Activated naive CD4-positive, alpha-beta T cell treated with anti-CD3 and anti-CD28 coated beads, Interleukin-2, amount 50 U/mL, for 24 hours (primary cell): ENCODE measurements at regions not wholly inside any gene's neighbourhood (a gene's known extent, or its start where the extent isn't known, plus 50 kb on each side); places are given as distances from the start of the nearest gene placed in this dataset.

Experiments
- H3K27ac Mint-ChIP-seq: one replicate; pipeline ENCODE4 v1.8.0; 2021; ENCODE audit warnings: mild to moderate bottlenecking, mixed read lengths
- H3K27me3 Mint-ChIP-seq: one replicate; pipeline ENCODE4 v1.8.0; 2021; ENCODE audit warnings: mixed read lengths
- H3K36me3 Mint-ChIP-seq: one replicate; pipeline ENCODE4 v1.8.0; 2021; ENCODE audit warnings: mixed read lengths
- H3K4me1 Mint-ChIP-seq: one replicate; pipeline ENCODE4 v1.8.0; 2021; ENCODE audit warnings: mixed read lengths
- H3K4me3 Mint-ChIP-seq: one replicate; pipeline ENCODE4 v1.8.0; 2021; ENCODE audit warnings: mild to moderate bottlenecking, mixed read lengths
- H3K9me3 Mint-ChIP-seq: one replicate; pipeline ENCODE4 v1.8.0; 2021; ENCODE audit warnings: mixed read lengths

GRCh38 chr13:19071161-19071936, 110.3 kb downstream of the TUBA3C start:
- no peaks in the 10 kb centered on the region for H3K4me1 Mint-ChIP-seq
- no peak overlapping the region for H3K4me3 Mint-ChIP-seq
- no peak overlapping the region for H3K27ac Mint-ChIP-seq
- H3K36me3 Mint-ChIP-seq: no peaks in the 10 kb centered on the region
- H3K27me3 Mint-ChIP-seq: no peaks in the 10 kb centered on the region
- H3K9me3 Mint-ChIP-seq: peaks cover under 1% of the 10 kb centered on the region

- Mint-ChIP-seq H3K4me1 (no peaks in the 10 kb centered on the region), H3K27ac (no peak overlapping the region), H3K9me3 (peaks cover 4% of the 10 kb centered on the region), H3K27me3 (no peaks in the 10 kb centered on the region), H3K4me3 (no peak overlapping the region), H3K36me3 (no peaks in the 10 kb centered on the region)
Measured at GRCh38 chr13:19070398-19070735, 111.3 kb downstream of the TUBA3C start.

GRCh38 chr13:19069684-19070397, 111.8 kb downstream of the TUBA3C start:
- Mint-ChIP-seq H3K4me3 (no peak overlapping the region), H3K27ac (no peak overlapping the region), H3K4me1 (no peaks in the 10 kb centered on the region), H3K9me3 (peaks cover 4% of the 10 kb centered on the region), H3K27me3 (no peaks in the 10 kb centered on the region), H3K36me3 (no peaks in the 10 kb centered on the region)

- no peaks in the 10 kb centered on the region for H3K4me1 Mint-ChIP-seq
- no peaks in the 10 kb centered on the region for H3K27me3 Mint-ChIP-seq
- H3K9me3 Mint-ChIP-seq: peaks cover 4% of the 10 kb centered on the region
- H3K36me3 Mint-ChIP-seq: peaks cover 3% of the 10 kb centered on the region
- H3K27ac Mint-ChIP-seq: no peak overlapping the region
- no peak overlapping the region for H3K4me3 Mint-ChIP-seq
Measured at GRCh38 chr13:19068691-19069090, 112.9 kb downstream of the TUBA3C start.

- no peaks in the 10 kb centered on the region for H3K4me1 Mint-ChIP-seq
- H3K9me3 Mint-ChIP-seq: peaks cover 4% of the 10 kb centered on the region
- H3K4me3 Mint-ChIP-seq: no peak overlapping the region
- no peaks in the 10 kb centered on the region for H3K27me3 Mint-ChIP-seq
- H3K36me3 Mint-ChIP-seq: peaks cover 3% of the 10 kb centered on the region
- H3K27ac Mint-ChIP-seq: no peak overlapping the region
Measured at GRCh38 chr13:19067767-19068166, 113.9 kb downstream of the TUBA3C start.

- H3K4me3 Mint-ChIP-seq: no peak overlapping the region
- H3K4me1 Mint-ChIP-seq: no peaks in the 10 kb centered on the region
- H3K27ac Mint-ChIP-seq: no peak overlapping the region
- peaks cover 3% of the 10 kb centered on the region for H3K36me3 Mint-ChIP-seq
- H3K9me3 Mint-ChIP-seq: peaks cover 4% of the 10 kb centered on the region
- peaks cover 1% of the 10 kb centered on the region for H3K27me3 Mint-ChIP-seq
Measured at GRCh38 chr13:19062801-19063200, 118.8 kb downstream of the TUBA3C start.

- peaks cover 3% of the 10 kb centered on the region for H3K36me3 Mint-ChIP-seq
- peaks cover 1% of the 10 kb centered on the region for H3K27me3 Mint-ChIP-seq
- H3K9me3 Mint-ChIP-seq: peaks cover 4% of the 10 kb centered on the region
- no peak overlapping the region for H3K27ac Mint-ChIP-seq
- no peaks in the 10 kb centered on the region for H3K4me1 Mint-ChIP-seq
- H3K4me3 Mint-ChIP-seq: no peak overlapping the region
Measured at GRCh38 chr13:19062019-19062646, 119.5 kb downstream of the TUBA3C start.

GRCh38 chr13:19061278-19061677, 120.3 kb downstream of the TUBA3C start:
- Mint-ChIP-seq H3K4me3 (no peak overlapping the region), H3K27ac (no peak overlapping the region), H3K9me3 (peaks cover 3% of the 10 kb centered on the region), H3K36me3 (peaks cover 3% of the 10 kb centered on the region), H3K4me1 (no peaks in the 10 kb centered on the region), H3K27me3 (peaks cover 1% of the 10 kb centered on the region)

- Mint-ChIP-seq H3K36me3 (peaks cover 3% of the 10 kb centered on the region), H3K4me3 (no peak overlapping the region), H3K9me3 (no peaks in the 10 kb centered on the region), H3K4me1 (no peaks in the 10 kb centered on the region), H3K27ac (no peak overlapping the region), H3K27me3 (peaks cover 1% of the 10 kb centered on the region)
Measured at GRCh38 chr13:19060311-19061002, 121.2 kb downstream of the TUBA3C start.

- Mint-ChIP-seq H3K27me3 (peaks cover 1% of the 10 kb centered on the region), H3K9me3 (no peaks in the 10 kb centered on the region)
Measured at GRCh38 chr13:19059016-19059780, 122.4 kb downstream of the TUBA3C start.

GRCh38 chr13:19058566-19058965, 123.1 kb downstream of the TUBA3C start:
- Mint-ChIP-seq H3K9me3 (no peaks in the 10 kb centered on the region), H3K36me3 (no peaks in the 10 kb centered on the region), H3K27ac (no peak overlapping the region), H3K27me3 (peaks cover 1% of the 10 kb centered on the region), H3K4me3 (no peak overlapping the region), H3K4me1 (no peaks in the 10 kb centered on the region)

More at GRCh38 chr13:19059016-19059780, 122.4 kb downstream of the TUBA3C start:
- H3K27ac Mint-ChIP-seq: no peak overlapping the region
- peaks cover 3% of the 10 kb centered on the region for H3K36me3 Mint-ChIP-seq
- H3K4me3 Mint-ChIP-seq: no peak overlapping the region
- no peaks in the 10 kb centered on the region for H3K4me1 Mint-ChIP-seq

- Mint-ChIP-seq H3K9me3 (no peaks in the 10 kb centered on the region), H3K27ac (no peak overlapping the region)
Measured at GRCh38 chr13:19057588-19058340, 123.9 kb downstream of the TUBA3C start.

GRCh38 chr13:19056984-19057490, 124.6 kb downstream of the TUBA3C start:
- Mint-ChIP-seq H3K9me3 (no peaks in the 10 kb centered on the region), H3K27ac (no peak overlapping the region), H3K27me3 (peaks cover 1% of the 10 kb centered on the region), H3K4me1 (no peaks in the 10 kb centered on the region), H3K36me3 (no peaks in the 10 kb centered on the region), H3K4me3 (no peak overlapping the region)

More at GRCh38 chr13:19057588-19058340, 123.9 kb downstream of the TUBA3C start:
- Mint-ChIP-seq H3K36me3 (no peaks in the 10 kb centered on the region), H3K4me1 (no peaks in the 10 kb centered on the region), H3K27me3 (peaks cover 1% of the 10 kb centered on the region), H3K4me3 (no peak overlapping the region)

GRCh38 chr13:19056355-19056880, 125.2 kb downstream of the TUBA3C start:
- H3K27me3 Mint-ChIP-seq: no peaks in the 10 kb centered on the region
- no peaks in the 10 kb centered on the region for H3K36me3 Mint-ChIP-seq
- H3K4me1 Mint-ChIP-seq: no peaks in the 10 kb centered on the region
- no peak overlapping the region for H3K27ac Mint-ChIP-seq
- no peak overlapping the region for H3K4me3 Mint-ChIP-seq
- no peaks in the 10 kb centered on the region for H3K9me3 Mint-ChIP-seq
